Hepatocyte (in vitro differentiated cells): ENCODE measurements at regions not wholly inside any gene's neighbourhood (a gene's known extent, or its start where the extent isn't known, plus 50 kb on each side); places are given as distances from the start of the nearest gene placed in this dataset.

ENCODE experiments used
- EZH2 ChIP-seq: fragments of 200-600 bp; sonication (generic); IDR thresholded peaks from 2 replicates; pipeline ENCODE4 v1.6.1; 2016; ENCODE audit warnings: antibody characterized with exemption, mild to moderate bottlenecking, borderline replicate concordance
- TF ChIP-seq, protein P1 (sequence below): fragments of 200-600 bp; sonication (generic); IDR thresholded peaks from 2 replicates; pipeline ENCODE4 v1.5.1; 2016; ENCODE audit warnings: antibody characterized with exemption, mild to moderate bottlenecking; ENCODE audit not compliant: poor library complexity

DNA sequence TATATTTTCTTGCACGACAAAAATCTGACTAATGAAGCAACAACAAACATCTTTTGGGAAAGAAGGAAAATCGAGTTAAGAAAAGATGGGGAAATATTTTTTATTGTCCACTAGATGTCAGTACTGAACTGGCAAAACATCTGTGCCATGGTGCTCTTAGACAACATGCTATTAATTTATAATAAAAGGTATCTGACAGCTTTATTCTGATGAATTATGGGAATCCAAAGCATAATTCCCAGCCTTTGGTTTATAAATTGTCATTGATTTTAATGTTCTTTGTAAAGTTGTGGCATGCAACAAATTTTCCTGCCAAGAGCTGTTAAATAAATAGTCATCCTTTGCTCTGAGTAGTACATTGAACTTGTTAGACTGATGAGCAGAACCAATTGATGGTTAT, 231.2 kb downstream of the ETNK1 start:
- TF ChIP-seq, protein P1, sequence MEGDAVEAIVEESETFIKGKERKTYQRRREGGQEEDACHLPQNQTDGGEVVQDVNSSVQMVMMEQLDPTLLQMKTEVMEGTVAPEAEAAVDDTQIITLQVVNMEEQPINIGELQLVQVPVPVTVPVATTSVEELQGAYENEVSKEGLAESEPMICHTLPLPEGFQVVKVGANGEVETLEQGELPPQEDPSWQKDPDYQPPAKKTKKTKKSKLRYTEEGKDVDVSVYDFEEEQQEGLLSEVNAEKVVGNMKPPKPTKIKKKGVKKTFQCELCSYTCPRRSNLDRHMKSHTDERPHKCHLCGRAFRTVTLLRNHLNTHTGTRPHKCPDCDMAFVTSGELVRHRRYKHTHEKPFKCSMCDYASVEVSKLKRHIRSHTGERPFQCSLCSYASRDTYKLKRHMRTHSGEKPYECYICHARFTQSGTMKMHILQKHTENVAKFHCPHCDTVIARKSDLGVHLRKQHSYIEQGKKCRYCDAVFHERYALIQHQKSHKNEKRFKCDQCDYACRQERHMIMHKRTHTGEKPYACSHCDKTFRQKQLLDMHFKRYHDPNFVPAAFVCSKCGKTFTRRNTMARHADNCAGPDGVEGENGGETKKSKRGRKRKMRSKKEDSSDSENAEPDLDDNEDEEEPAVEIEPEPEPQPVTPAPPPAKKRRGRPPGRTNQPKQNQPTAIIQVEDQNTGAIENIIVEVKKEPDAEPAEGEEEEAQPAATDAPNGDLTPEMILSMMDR: peak; percentile 79
- no peak for TF ChIP-seq EZH2
